GM03348 (cell line): ENCODE measurements at regions not wholly inside any gene's neighbourhood (a gene's known extent, or its start where the extent isn't known, plus 50 kb on each side); places are given as distances from the start of the nearest gene placed in this dataset.

Experiments used
- DNase-seq: peaks from one replicate; pipeline ENCODE4 v3.0.0; 2012; ENCODE audit warnings: low spot score

DNA sequence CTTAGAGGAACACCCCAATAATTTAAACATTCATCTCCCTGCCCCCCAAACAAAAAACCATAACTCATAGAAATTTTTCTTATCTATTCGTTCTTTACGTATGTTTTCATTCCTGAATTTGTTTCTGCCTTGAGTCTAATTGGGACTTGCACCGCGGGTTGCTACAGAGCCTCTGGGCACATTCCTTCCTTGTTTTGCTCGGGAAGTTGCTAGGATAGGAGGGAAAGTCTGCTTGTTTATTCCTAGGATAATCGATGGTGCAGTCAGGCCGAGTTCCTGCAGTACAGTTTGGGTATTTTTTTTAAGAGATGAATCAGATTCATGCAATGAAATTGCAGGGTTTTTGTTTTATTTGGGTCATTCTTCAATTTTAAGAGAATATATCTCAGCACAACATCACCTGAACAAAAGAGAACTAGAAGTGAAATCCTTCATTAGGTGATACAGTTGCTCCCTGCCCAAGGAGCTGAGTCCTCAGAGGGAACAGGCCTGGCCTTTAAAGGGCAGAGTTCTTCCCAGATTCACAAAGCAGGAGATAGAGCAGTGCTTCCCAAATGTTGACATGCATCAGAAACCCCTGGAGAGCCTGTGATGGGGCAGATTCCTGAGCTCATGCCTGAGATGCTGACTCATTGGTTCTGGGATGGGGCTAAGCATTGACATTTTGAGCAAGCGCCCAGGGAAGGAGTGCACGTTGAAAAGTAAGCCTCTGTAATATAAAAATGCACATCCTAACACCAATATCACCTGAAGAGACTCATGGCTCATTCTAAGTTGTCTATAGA is 114.9 kb upstream of the FAM9B start:
- DNase-seq, result peak; percentile 55

DNA sequence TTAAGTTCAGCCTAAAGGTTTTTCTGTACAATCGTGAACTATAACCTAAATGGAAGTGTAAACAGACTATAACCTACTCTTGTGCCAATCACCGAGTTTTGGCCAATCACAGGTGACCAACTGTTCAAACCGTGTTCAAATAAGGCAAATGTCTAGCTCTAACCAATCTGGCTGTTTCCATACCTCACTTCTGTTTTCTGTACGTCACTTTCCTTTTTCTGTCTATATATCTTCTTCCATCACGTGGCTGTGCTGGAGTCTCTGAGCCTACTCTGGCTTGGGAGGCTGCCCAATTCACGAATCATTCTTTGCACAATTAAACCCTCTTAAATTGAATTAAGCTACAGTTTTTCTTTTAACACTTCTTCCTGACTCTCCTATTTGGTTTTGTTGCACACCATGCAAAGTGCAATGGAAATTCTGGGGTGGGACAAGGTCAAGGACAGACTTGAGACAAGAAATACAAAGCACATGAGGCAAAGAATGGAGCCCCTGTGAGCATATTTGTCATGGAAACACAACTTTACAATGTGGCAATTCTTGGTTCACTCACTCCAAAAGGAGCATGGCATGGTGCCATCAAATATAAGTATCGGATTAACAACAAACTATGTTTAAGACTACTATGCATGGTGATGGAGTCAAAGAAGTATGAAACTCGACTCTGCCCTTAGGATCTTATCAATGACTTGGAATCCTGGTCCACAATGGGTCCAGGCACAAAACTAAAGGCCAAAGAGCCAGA is 115.7 kb upstream of the FAM9B start:
- no peak for DNase-seq

DNA sequence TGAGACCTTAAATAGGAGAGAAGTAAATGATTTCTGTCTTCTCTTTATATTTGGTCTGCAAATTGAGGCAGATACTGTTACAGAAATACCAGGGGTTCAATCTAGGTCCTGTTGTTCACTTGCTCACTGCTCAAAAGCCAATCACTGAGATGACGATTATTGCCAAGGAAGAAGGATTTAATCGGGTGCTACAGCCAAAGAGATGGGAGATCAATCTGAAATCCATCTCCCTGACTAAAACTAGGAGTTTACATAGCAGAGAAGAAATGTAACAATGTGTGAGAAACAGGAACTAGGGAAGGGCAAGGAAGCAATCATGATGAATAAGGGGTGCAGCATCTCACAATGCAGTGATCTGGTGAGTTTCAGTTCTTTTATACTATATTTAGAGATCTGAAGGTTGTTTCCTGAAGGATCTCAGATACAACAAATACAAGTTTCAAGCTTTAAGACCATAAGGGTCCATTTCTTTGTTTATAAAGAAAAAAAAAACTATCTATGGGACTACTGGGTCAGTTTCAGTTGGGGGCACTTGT is 117.9 kb upstream of the FAM9B start:
- no peak for DNase-seq

DNA sequence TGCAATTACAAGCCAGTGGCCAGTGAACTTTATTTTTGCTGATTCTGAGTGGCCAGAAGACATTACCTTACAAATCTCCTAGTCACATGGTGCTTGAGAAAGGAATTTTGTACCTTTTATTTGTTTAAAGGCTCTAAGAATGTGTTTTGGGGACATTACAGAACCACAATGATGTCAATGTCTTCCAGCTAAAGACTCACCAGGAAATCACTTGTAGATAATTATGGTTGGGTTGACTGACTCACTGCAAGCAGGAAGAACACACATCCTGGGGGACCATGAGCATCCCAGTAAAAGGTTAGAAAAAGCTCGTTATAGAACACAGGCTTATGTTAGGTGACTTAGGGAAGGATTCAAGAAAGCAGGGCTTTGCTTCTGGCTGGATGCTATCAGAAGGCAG is 119.4 kb upstream of the FAM9B start:
- DNase-seq, result no peak

DNA sequence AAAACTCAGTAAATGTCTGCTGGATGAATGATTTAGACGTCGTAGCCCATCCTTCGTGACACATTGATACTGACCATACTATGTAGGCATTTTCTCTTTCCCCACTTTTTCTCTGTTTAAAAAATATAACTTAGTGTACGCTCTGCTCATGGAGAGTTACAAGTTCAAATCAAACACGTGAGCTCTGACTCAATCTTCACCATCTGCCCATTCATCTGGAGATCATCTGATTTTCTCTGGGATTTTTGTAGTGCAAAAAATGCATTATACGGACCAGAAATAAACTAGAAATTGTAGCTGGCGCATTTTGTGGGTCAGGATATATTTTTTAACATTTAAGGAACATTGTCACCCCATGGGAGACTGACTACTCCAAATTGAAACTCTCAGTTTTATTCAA is 124.7 kb upstream of the FAM9B start:
- DNase-seq, result no peak

DNA sequence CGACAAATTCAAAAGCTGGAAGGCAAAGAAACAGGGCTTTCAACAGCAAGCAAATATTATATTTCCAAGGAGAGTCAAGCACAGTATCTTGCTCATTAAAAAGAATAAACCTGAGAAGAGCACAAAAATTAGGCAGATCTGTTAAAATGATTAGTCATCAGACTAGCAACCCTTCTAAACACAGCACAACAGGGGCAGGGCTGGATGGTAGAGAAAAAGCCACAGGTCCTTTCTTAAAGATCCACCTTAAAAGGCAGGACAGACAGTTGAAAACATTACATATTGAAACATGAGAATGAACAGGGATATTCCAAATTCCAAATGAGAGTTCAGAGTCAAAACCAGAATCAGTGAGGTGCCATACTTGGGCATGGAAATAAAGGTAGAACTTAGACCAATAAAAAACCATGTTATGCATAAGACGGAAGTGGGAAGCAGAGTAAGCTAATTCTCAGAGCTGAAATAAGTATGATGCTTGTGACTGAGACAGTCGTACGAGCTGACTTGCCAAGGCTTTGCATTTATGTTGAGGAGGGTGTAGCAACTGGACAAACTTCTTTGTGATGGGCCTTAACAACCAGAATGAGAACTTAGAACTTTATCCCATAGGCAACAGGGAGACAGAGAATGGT is 126.9 kb upstream of the FAM9B start:
- DNase-seq, result no peak

DNA sequence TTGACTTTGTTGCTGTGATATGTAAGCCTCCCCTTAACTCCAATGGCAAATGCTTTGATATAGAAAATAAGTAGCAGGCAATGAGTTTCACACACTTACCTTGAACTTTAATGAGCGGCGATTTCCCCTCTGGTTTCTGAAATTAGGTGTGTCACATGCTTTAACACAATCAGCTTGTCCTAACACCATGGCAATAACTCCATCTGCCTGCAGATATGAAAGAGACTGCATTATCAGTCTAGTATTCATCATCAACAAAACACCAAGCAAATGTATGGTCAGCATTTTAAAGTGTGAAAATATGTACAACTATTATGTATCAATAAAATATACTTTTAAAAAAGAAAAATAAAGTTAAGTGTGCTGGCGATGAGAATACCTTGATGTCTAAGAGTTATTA is 128.8 kb upstream of the FAM9B start:
- DNase-seq, result no peak

DNA sequence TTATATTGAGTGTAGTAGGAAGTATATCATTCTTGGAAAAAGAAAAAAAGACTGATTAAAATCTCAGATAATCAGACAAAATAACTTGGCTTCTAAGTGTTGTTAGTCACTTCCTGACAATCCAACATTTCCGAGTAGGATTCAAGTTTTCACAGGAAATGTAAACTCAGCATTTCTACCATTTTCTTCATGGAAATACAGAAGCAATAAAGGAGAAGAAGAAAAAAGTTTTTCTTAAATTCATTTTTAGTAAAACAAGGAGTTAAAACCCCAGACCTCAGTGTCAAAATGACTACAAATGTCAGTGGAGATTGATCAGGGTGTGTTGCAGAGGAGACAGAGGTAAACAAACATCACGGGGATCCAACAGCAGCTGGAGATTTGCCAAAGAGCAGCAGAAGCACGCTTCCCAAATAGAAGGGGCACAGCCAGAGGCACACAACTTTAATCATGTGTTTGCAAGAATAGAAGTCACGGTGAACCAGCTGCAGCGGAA is 129.3 kb upstream of the FAM9B start:
- peak; percentile 7 for DNase-seq

DNA sequence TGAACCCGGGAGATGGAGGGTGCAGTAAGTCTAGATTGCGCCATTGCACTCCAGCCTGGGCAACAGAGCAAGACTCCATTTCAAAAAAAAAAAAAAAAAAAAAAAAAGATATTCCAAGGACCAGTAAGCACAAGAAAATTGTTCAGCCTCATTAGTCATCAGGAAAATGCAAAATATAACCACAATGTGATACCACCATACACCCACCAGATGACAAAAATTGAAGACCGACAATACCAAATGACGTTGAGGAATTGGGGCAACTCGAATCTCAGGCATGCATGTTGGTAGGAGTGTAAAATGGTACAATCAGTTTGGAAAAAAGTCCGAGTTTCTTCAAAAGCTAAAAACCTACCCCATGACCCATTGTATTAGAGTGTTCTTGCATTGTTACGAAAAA is 130.2 kb upstream of the FAM9B start:
- no peak for DNase-seq

DNA sequence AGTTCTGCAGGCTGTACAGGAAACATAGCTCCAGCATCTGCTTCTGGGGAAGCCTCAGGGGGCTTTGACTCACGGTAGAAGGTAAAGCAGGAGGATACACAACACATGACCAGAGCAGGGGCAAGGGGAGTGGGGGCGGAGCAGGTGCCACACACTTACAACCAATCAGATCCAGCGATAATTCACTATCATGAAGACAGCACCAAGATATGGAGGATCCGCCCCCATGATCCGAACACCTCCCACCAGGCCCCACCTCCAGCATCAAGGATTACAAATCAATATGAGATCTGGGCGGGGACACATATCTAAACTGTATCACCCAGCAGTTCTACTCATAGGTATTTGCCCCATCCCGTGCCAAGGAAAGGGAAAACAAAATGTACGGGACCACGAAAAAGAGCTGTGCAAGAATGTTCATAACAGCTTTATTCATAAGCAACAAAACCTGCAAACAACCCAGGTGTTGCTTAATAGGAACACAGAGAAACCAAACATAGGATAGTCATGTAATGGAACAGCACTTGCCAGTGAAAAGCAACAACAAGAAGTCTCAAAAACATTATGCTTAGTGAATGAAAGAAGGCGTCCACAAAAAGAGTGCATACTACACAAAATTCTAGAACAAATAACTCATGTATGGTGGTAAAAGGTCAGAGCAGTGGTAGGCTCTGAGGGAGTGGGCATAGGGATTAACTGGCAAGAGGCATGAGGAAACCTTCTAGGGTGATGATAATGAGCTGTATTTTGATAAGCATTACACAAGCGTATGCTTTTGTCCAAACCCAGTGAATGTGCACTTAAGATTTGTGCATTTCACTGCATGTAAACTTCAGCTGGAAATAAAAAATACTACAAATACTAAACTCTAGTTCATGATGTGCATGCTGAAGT is 130.9 kb upstream of the FAM9B start:
- DNase-seq, result no peak

DNA sequence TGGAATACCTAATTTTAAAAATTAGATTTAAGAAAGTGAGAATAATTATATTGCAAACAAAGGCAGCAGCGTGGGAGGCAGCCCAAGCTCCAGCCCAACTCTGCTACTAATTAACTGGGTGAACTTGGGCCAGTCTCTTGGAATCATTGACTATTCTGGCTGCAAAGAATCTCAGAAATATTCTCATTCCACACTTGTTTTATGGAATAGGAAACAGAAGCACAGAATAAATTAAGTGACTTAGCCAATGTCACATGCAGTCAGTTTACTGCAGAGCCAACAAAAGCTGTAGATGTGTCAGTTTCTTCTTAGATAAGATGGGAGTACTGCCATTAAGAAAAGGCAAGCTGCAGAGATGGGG is 132.6 kb upstream of the FAM9B start:
- DNase-seq, result no peak

DNA sequence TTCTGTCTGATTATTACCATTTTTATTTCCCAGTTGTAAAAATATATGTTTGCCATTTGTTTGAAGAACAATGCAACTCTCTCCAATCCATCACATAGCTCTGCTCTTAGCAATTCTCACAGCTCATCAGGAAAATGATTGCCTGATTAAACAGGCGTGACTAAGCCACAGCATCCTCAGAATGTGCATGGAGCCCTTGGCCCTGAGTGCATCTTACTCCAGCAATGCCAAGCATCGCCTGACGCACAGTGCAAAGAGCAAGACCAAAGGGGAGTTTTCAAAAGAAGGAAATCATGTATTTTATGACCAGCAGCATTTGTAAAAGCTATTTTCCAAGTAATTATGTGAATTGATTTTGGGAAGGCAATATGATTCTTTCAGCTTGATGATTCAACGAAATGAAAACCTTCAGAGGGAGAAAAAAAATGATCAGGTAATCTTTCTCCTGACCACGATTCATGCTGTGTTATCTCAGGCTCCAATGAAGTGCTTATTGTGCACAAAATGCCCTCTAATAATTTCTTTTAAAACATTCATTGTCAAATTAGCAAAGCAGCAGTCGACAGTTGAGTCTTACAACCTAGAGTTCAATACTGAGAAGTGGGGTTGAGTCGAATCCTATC is 138.0 kb upstream of the FAM9B start:
- DNase-seq, result no peak

DNA sequence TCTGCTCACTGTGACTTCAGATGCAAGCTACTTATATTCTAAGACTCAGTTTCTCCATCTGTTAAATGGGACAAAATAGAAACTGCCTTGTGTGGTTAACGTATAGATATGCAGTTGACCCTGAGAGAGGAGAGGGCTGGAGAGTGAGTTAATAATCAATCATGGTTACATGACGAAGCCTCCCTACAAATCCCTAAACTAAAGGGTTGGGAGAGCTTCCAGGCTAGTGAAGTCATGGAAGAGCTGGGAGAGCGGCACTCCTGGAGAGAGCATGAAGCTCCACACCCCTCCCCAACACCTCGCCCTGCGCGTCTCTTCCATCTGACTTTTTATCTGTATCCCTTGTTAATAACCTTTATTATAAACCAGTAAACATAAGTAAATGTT is 138.5 kb upstream of the FAM9B start:
- no peak for DNase-seq

DNA sequence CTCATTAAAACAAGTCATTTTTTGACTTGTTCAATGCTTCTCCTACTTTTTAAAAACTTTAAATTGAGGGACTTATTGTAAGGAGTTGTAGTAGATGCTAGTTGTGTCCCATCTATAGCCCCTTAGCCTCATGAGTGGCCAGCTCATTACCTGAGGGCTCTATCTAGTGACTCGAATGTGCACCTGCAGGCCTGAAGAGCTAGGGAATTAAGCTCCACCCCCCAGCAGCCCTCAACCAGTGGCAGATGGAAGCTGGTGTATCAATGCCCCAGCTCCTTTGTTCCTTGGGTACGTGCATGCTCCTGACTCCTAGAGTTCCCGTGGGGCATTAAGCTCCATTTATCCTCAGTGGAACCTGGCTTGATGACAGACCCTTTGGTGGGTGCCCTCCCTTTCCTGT is 146.7 kb upstream of the FAM9B start:
- no peak for DNase-seq

DNA sequence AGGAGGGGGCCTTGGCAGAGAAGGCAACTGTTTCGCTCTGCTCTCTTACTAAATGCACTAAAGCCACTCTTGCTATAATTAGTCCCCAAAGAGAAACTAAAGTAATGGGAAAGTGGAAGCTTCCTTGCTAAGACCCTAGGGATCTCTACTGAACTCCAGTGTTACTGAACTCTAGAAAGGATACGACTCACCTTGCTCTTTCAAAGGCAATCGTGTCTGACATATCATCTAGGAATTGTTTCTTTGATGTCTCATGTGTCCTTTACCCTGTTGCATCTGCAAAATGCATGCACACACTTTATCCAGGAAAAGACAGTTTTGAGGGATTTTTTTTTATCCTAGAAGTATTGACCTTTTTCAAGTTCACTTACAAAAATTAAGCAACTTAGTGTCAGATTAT is 148.1 kb upstream of the FAM9B start:
- no peak for DNase-seq

DNA sequence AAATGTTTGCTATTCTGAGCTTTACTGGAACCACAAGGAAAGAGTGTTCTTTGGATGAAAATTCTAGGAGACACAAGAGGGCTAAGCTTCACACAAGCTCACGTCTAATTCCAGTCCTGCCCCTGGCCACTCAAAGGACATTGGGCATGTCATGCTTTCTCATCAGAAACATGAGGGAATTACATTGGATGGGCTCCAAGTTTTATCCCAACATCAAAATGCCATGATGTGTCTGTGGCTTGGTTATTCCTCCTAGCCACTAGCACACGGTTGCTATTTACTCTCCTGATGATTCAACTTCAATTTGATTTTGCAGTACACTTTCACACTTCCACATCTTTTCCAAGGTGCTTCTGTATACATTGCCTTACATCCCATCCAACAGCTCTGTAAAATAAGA is 149.6 kb upstream of the FAM9B start:
- no peak for DNase-seq

DNA sequence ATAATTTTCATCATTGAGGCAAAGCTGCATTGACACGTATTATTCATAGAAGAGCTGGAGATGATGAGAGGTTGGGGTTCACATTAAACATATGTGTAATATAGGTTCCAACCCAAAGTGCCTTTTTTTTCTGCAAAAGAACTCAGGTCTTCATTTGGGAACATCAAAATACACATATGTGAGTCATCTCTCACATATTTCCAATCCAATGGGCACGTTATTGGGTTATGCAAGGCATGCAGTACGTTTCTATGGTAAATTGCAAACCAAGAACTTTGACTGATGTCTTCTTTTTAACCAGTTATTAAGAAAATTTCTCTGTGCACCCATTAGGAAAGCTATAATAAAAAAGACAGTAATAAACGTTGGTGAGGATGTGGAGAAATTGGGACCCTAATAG is 150.3 kb upstream of the FAM9B start:
- DNase-seq, result no peak

DNA sequence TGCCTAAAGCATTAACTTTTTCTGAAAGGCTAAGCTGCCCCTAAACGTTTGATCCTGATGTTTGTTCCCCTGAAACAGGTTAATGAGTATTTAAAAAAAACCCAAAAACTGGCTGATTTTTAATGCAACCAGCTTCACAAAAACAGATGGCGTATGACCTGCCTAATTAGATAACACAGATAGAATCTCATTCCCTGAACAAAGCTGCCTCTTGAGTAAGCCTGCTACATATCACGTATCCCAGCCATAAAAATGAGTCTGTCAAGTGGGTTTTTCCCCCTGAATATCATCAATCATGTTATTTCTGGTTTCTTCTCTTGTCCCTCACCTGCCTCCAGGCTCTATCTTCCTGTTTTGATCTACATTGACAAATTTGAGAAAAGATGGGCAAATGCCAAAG is 154.2 kb upstream of the FAM9B start:
- no peak for DNase-seq

DNA sequence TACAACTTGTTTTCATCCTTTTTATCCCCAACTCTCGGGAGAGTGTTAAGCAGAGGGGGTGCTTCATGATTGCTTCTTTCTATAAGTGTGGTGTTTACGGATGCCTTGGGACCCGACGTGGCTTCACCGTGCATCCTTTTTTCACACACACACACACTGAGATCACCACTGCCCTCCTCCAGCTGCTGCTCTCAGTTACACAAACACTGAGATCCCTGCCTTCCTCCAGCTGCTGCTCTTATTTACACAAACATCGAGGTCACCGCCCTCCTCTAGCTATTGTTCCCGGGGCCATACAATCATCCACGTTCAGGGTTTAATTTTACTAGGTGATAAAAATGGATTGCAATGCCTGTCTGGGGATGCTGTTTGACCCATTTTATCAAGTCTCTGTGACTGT is 155.4 kb upstream of the FAM9B start:
- no peak for DNase-seq

DNA sequence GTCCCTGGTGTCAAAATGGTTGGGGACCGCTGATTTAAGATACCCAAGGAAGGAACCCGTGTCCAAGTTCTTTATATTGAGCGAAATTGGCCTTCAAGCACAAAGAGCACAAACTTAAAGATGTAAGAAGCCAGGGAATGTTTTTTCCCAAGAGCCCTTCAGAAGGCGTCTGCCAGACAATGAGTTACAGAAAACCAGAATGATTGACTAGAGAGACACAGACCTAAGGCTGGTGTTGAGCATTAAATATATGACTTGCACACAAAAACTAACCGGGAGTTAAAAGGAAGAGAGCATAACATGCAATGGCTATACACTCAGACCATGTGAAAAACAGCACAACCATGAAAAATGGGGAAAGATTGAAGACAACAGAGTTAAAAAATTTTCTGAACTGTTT is 157.5 kb upstream of the FAM9B start:
- no peak for DNase-seq

DNA sequence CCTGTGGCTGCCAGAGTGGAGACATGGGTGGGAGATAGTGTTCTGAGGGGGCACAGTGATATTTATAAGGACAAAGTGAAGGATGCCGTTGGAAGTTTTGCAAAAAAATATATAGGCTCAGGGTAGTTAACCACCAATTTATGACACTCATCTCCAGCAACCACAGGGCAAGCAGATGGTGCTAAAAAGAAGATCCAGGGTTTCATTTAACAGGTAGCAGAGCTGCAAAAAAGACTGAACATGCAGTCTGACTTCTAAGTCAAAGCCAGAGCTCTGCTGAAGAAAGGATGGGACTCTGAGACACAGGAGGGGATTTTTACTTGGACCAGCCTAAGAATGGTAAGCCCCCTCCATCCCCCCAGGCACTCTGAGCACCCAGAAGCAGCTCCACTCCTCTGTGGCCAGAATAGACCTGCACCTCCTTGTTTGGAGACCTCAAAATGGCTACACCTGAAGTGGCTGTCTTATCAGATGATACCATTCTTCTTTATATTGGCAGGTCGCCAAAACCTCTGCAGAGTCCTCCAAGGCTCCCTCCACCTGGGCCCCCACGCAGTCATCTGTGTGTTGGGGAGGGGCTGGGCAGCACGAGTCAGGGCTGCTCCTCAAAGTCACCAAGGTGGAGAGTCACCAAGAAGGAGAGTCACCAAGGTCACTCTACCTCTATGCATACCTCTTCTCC is 161.4 kb upstream of the FAM9B start:
- no peak for DNase-seq
